ENCODE measurements at regions not wholly inside any gene's neighbourhood (a gene's known extent, or its start where the extent isn't known, plus 50 kb on each side); places are given as distances from the start of the nearest gene placed in this dataset.

- Histone ChIP-seq H3K4me1 (no peaks in the 10 kb centered on the region), H3K9me3 (no peaks in the 10 kb centered on the region), H3K4me3 (no peak overlapping the region), H3K4me2 (no peak overlapping the region), H3K27ac (no peak overlapping the region)
- TF ChIP-seq NR3C1 (IDR thresholded peaks at IDR 0.05) (no peak), USF2 (IDR thresholded peaks at IDR 0.05) (no peak), ZC3H11A (IDR thresholded peaks at IDR 0.05) (no peak), NPAS2 (CRISPR knock-in tag; IDR thresholded peaks at IDR 0.05; ENCODE audit: borderline replicate concordance) (no peak), MAFK (IDR thresholded peaks at IDR 0.05; ENCODE audit: partially characterized antibody) (no peak), HOXB5 (CRISPR knock-in tag; IDR thresholded peaks at IDR 0.05) (no peak), REST (IDR thresholded peaks at IDR 0.05) (no peak), MAX (IDR thresholded peaks at IDR 0.05) (no peak), HOXA7 (CRISPR knock-in tag; IDR thresholded peaks at IDR 0.05) (no peak), KDM1A (IDR thresholded peaks at IDR 0.05; ENCODE audit: low read depth) (no peak), POLR2A (IDR thresholded peaks at IDR 0.05; ENCODE audit: low read length) (no peak), POLR2AphosphoS2 (conservative IDR thresholded peaks at IDR 0.05; ENCODE audit: low read length) (no peak), ESRRA (IDR thresholded peaks at IDR 0.05; ENCODE audit: borderline replicate concordance, low read length) (no peak), ZSCAN20 (CRISPR knock-in tag; IDR thresholded peaks at IDR 0.05) (no peak), NFE2L2 (conservative IDR thresholded peaks at IDR 0.05; ENCODE audit: low read length) (no peak)
- 11% methylated on average over 1 of the region's 1 CpG for WGBS (ENCODE audit: missing lambda C conversion rate)
- DNase-seq (ENCODE audit: low read depth in 1 of 2, low spot score in 1 of 2): no peak
- FAIRE-seq: no peak
- POLR2A ChIA-PET: no interaction called here
- CTCF ChIA-PET: no interaction called here
- no peak for ATAC-seq
These were observed 283.7 kb upstream of the PKDCC start for GRCh38 chr2:41764131-41764530.

GRCh38 chr2:41764919-41765318, 282.9 kb upstream of the PKDCC start:
- DNase-seq (ENCODE audit: low read depth in 1 of 2, low spot score in 1 of 2) (no peak), FAIRE-seq (no peak), ATAC-seq (no peak)
- no peaks in the 10 kb centered on the region for H3K9me3 ChIP-seq
- WGBS (ENCODE audit: missing lambda C conversion rate): 10% methylated on average over 2 of the region's 2 CpGs
- no peak overlapping the region for H3K4me3 ChIP-seq
- CTCF ChIA-PET: interaction anchor here (1.0 to 1.3 kb wide), 2 partner anchors 12 to 18 kb away, joined by 3 to 4 read pairs; no protein-coding TSS in a partner anchor
- no peak for TF ChIP-seq RCOR1 (IDR thresholded peaks at IDR 0.05; ENCODE audit: low read depth, low read length)
- no peak for TF ChIP-seq ZFP36 (IDR thresholded peaks at IDR 0.05; ENCODE audit: borderline replicate concordance, partially characterized antibody)
- no peak for TF ChIP-seq HMGXB4 (CRISPR knock-in tag; IDR thresholded peaks at IDR 0.05; ENCODE audit: borderline replicate concordance)
- no peak for TF ChIP-seq NPAS2 (CRISPR knock-in tag; IDR thresholded peaks at IDR 0.05; ENCODE audit: borderline replicate concordance)
- no peak for TF ChIP-seq EHMT2 (IDR thresholded peaks at IDR 0.05; ENCODE audit: low read depth)
- TF ChIP-seq CHD2 (IDR thresholded peaks at IDR 0.05; ENCODE audit: low read length, partially characterized antibody): no peak
- TF ChIP-seq EP300 (IDR thresholded peaks at IDR 0.05): no peak
- no peak for TF ChIP-seq PBX3 (IDR thresholded peaks at IDR 0.05)
- no peak for TF ChIP-seq HOXB13 (CRISPR knock-in tag; IDR thresholded peaks at IDR 0.05; ENCODE audit: low read depth)
- no peak for TF ChIP-seq ESRRA (IDR thresholded peaks at IDR 0.05; ENCODE audit: borderline replicate concordance, low read length)
- no peaks in the 10 kb centered on the region for H3K4me1 ChIP-seq
- H3K27ac ChIP-seq: no peak overlapping the region
- no peak overlapping the region for H3K4me2 ChIP-seq
- POLR2A ChIA-PET: no interaction called here

All from A549 (cell line).